ENCODE measurements at regions not wholly inside any gene's neighbourhood (a gene's known extent, or its start where the extent isn't known, plus 50 kb on each side); places are given as distances from the start of the nearest gene placed in this dataset.

GRCh38 chr9:81224166-81225081 is 464.9 kb downstream of the TLE1 start:
- H3K36me3 ChIP-seq (replicated peaks in 1 of 2; ENCODE audit: control insufficient read depth in 1 of 2, insufficient read depth in 2 of 2, low read length in 2 of 2), result no peaks in the 10 kb centered on the region
- ATAC-seq (no peak), FAIRE-seq (no peak), DNase-seq (ENCODE audit: low spot score) (no peak)
- H3K27me3 ChIP-seq (ENCODE audit: control insufficient read depth in 1 of 2, insufficient read depth in 2 of 2, low read length in 2 of 2), result no peaks in the 10 kb centered on the region
- H3K27ac ChIP-seq (ENCODE audit: extremely low read length, insufficient read depth, low read length), result no peak overlapping the region
- H3K9ac ChIP-seq (ENCODE audit: insufficient read depth, low read depth, low read length), result no peak overlapping the region
- intact Hi-C loops (cut with micrococcal nuclease; ENCODE audit: unreplicated experiment), result no loop called here
- no peak overlapping the region for H2AFZ ChIP-seq (ENCODE audit: low read length)
- ChIA-PET CTCF (ENCODE audit: low intra/inter-chr PET ratio, low total read pairs) (no interaction called here), POLR2A (no interaction called here)
- in situ Hi-C loops (cut with HindIII; ENCODE audit: extremely low pct_ligation_motif_present, low pct_unique_long_range_greater_than_20kb), result no loop called here
- H4K20me1 ChIP-seq (ENCODE audit: insufficient read depth, low read length), result no peaks in the 10 kb centered on the region
- no peaks in the 10 kb centered on the region for H3K4me1 ChIP-seq (ENCODE audit: insufficient read depth, low read length)
- no peak for TF ChIP-seq SOX6 (IDR thresholded peaks at IDR 0.05)
- no peak for TF ChIP-seq SOX6 (CRISPR knock-in tag; IDR thresholded peaks at IDR 0.05)
- no peak for TF ChIP-seq ZNF512B (CRISPR knock-in tag; IDR thresholded peaks at IDR 0.05; ENCODE audit: borderline replicate concordance)
- no peak for TF ChIP-seq SNAPC2 (CRISPR knock-in tag; IDR thresholded peaks at IDR 0.05)
- TF ChIP-seq ZNF724P (CRISPR knock-in tag; IDR thresholded peaks at IDR 0.05; ENCODE audit: borderline replicate concordance), result no peak
- peak; percentile 27; the same call in 1 of the 2 replicates for TF ChIP-seq MNT (IDR thresholded peaks at IDR 0.05)
- no peaks in the 10 kb centered on the region for H3K79me2 ChIP-seq (ENCODE audit: insufficient read depth, low read length)
- no peak overlapping the region for H3K4me3 ChIP-seq (replicated peaks in 1 of 3; ENCODE audit: insufficient read depth in 1 of 3, low read depth in 2 of 3, low read length in 3 of 3)
- WGBS (ENCODE audit: low lambda C conversion rate), result 8% methylated on average over 7 of the region's 8 CpGs
- H3K9me3 ChIP-seq (ENCODE audit: low read length), result no peaks in the 10 kb centered on the region
- no TSS peak for BruUV-seq (replicated peaks)
- H3K4me2 ChIP-seq (ENCODE audit: low read depth, low read length), result no peak overlapping the region
